Uterus (tissue), 2 donors: ENCODE measurements at regions not wholly inside any gene's neighbourhood (a gene's known extent, or its start where the extent isn't known, plus 50 kb on each side); places are given as distances from the start of the nearest gene placed in this dataset.

Source experiments
- POLR2A ChIP-seq, 2 donors: fragments of 450-650 bp; IDR thresholded peaks; one replicate each; pipeline ENCODE4 v1.6.1; 2016; ENCODE audit warnings: antibody characterized with exemption in 2 of 2, mild to moderate bottlenecking in 1 of 2, moderate library complexity in 1 of 2
- TF ChIP-seq, protein P1 (sequence below), 4 experiments: fragments of 200-600 bp in 2 of 4; fragments of 450-650 bp in 2 of 4; sonication (generic) in 2 of 4; IDR thresholded peaks; one replicate each; pipeline ENCODE4 v1.5.1; 2016 to 2019; ENCODE audit warnings: antibody characterized with exemption in 4 of 4, mild to moderate bottlenecking in 2 of 4, moderate library complexity in 1 of 4

DNA sequence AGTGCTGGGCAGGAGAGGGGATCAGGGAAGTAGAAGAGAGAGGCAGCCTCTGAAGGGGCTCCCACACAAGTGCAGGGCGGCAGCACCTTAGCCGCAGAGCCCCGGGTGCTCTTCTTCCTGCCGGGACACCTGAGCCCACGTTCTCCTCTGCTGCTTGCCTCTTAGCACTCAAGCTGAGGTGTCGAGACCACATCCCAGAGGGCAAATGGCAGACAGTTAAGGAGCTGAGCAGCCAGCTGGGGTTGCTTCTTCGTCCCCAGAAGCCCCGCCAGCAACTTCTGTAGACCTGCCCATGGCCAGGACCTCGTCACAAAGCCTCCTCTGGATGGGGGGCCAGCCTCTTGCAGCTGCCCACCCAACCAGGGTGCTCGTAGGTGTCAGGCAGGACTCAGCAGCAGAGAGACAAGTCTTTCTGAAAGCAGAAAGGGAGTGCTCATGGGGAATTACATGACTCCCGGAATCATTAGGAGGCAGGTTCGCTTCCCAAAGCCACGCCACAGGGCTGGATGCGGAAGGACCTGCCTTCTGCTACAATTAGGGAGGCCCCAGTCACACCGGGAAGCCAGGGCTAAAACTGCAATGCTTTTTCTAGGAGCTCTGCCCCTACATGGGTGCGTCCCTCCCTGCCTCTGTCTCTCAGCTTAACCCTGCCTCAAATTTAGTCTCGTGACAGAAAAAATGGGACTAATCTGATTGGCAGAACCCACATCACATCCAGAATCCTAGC, 141.4 kb upstream of the RAB4A start:
- TF ChIP-seq, protein P1, sequence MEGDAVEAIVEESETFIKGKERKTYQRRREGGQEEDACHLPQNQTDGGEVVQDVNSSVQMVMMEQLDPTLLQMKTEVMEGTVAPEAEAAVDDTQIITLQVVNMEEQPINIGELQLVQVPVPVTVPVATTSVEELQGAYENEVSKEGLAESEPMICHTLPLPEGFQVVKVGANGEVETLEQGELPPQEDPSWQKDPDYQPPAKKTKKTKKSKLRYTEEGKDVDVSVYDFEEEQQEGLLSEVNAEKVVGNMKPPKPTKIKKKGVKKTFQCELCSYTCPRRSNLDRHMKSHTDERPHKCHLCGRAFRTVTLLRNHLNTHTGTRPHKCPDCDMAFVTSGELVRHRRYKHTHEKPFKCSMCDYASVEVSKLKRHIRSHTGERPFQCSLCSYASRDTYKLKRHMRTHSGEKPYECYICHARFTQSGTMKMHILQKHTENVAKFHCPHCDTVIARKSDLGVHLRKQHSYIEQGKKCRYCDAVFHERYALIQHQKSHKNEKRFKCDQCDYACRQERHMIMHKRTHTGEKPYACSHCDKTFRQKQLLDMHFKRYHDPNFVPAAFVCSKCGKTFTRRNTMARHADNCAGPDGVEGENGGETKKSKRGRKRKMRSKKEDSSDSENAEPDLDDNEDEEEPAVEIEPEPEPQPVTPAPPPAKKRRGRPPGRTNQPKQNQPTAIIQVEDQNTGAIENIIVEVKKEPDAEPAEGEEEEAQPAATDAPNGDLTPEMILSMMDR (IDR thresholded peaks at IDR 0.05), result no peak
- TF ChIP-seq POLR2A (IDR thresholded peaks at IDR 0.05), result no peak
